ENCODE measurements at regions not wholly inside any gene's neighbourhood (a gene's known extent, or its start where the extent isn't known, plus 50 kb on each side); places are given as distances from the start of the nearest gene placed in this dataset.

GRCh38 chrX:97682991-97683840 is 799.5 kb downstream of the RPA4 start:
- no peaks in the 10 kb centered on the region for H3K4me1 ChIP-seq (ENCODE audit: insufficient read depth, poor library complexity, severe bottlenecking)
- no peak for TF ChIP-seq CTCF (IDR thresholded peaks at IDR 0.05; ENCODE audit: poor library complexity, severe bottlenecking)
- DNase-seq (ENCODE audit: low spot score) (no peak), ATAC-seq (ENCODE audit: low read depth) (no peak)
- no peaks in the 10 kb centered on the region for H3K27me3 ChIP-seq (ENCODE audit: insufficient read depth, poor library complexity, severe bottlenecking)
- no peaks in the 10 kb centered on the region for H3K9me3 ChIP-seq (ENCODE audit: severe bottlenecking)
- H3K27ac ChIP-seq (ENCODE audit: poor library complexity, severe bottlenecking) = no peak overlapping the region
- H3K4me3 ChIP-seq (ENCODE audit: severe bottlenecking) = no peak overlapping the region
- no peaks in the 10 kb centered on the region for H3K36me3 ChIP-seq (ENCODE audit: low read depth)

GRCh38 chrX:97685753-97686152 is 802.0 kb downstream of the RPA4 start:
- H3K4me3 ChIP-seq (ENCODE audit: severe bottlenecking) = no peak overlapping the region
- no peaks in the 10 kb centered on the region for H3K27me3 ChIP-seq (ENCODE audit: insufficient read depth, poor library complexity, severe bottlenecking)
- no peaks in the 10 kb centered on the region for H3K36me3 ChIP-seq (ENCODE audit: low read depth)
- no peak overlapping the region for H3K27ac ChIP-seq (ENCODE audit: poor library complexity, severe bottlenecking)
- ATAC-seq (ENCODE audit: low read depth) = peak; percentile 38; the same call in 1 of the 3 replicates
- peak; percentile 56 for TF ChIP-seq CTCF (IDR thresholded peaks at IDR 0.05; ENCODE audit: poor library complexity, severe bottlenecking)
- no peaks in the 10 kb centered on the region for H3K4me1 ChIP-seq (ENCODE audit: insufficient read depth, poor library complexity, severe bottlenecking)
- DNase-seq (ENCODE audit: low spot score) = no peak
- H3K9me3 ChIP-seq (ENCODE audit: severe bottlenecking) = no peaks in the 10 kb centered on the region

GRCh38 chrX:97691901-97692455 is 808.3 kb downstream of the RPA4 start:
- H3K4me1 ChIP-seq (ENCODE audit: insufficient read depth, poor library complexity, severe bottlenecking) = no peaks in the 10 kb centered on the region
- no peaks in the 10 kb centered on the region for H3K36me3 ChIP-seq (ENCODE audit: low read depth)
- no peak for ATAC-seq (ENCODE audit: low read depth)
- TF ChIP-seq CTCF (IDR thresholded peaks at IDR 0.05; ENCODE audit: poor library complexity, severe bottlenecking) = no peak
- H3K9me3 ChIP-seq (ENCODE audit: severe bottlenecking) = no peaks in the 10 kb centered on the region
- DNase-seq (ENCODE audit: low spot score) = no peak
- no peak overlapping the region for H3K4me3 ChIP-seq (ENCODE audit: severe bottlenecking)
- H3K27me3 ChIP-seq (ENCODE audit: insufficient read depth, poor library complexity, severe bottlenecking) = no peaks in the 10 kb centered on the region
- H3K27ac ChIP-seq (ENCODE audit: poor library complexity, severe bottlenecking) = no peak overlapping the region

- Histone ChIP-seq H3K4me3 (ENCODE audit: severe bottlenecking) (no peak overlapping the region), H3K9me3 (ENCODE audit: severe bottlenecking) (no peaks in the 10 kb centered on the region), H3K27ac (ENCODE audit: poor library complexity, severe bottlenecking) (no peak overlapping the region), H3K4me1 (ENCODE audit: insufficient read depth, poor library complexity, severe bottlenecking) (no peaks in the 10 kb centered on the region), H3K36me3 (ENCODE audit: low read depth) (no peaks in the 10 kb centered on the region), H3K27me3 (ENCODE audit: insufficient read depth, poor library complexity, severe bottlenecking) (no peaks in the 10 kb centered on the region)
- no peak for DNase-seq (ENCODE audit: low spot score)
- TF ChIP-seq CTCF (IDR thresholded peaks at IDR 0.05; ENCODE audit: poor library complexity, severe bottlenecking) = peak; percentile 30
- ATAC-seq (ENCODE audit: low read depth) = no peak
These were observed 808.9 kb downstream of the RPA4 start for GRCh38 chrX:97692575-97692974.

- no peak overlapping the region for H3K4me3 ChIP-seq (ENCODE audit: severe bottlenecking)
- H3K9me3 ChIP-seq (ENCODE audit: severe bottlenecking) = no peaks in the 10 kb centered on the region
- H3K27me3 ChIP-seq (ENCODE audit: insufficient read depth, poor library complexity, severe bottlenecking) = no peaks in the 10 kb centered on the region
- no peak overlapping the region for H3K27ac ChIP-seq (ENCODE audit: poor library complexity, severe bottlenecking)
- ATAC-seq (ENCODE audit: low read depth) (no peak), DNase-seq (ENCODE audit: low spot score) (no peak)
- H3K4me1 ChIP-seq (ENCODE audit: insufficient read depth, poor library complexity, severe bottlenecking) = no peaks in the 10 kb centered on the region
- no peaks in the 10 kb centered on the region for H3K36me3 ChIP-seq (ENCODE audit: low read depth)
- TF ChIP-seq CTCF (IDR thresholded peaks at IDR 0.05; ENCODE audit: poor library complexity, severe bottlenecking) = no peak
These were observed 816.8 kb downstream of the RPA4 start for GRCh38 chrX:97700547-97700946.
